ENCODE measurements at regions not wholly inside any gene's neighbourhood (a gene's known extent, or its start where the extent isn't known, plus 50 kb on each side); places are given as distances from the start of the nearest gene placed in this dataset.

DNA sequence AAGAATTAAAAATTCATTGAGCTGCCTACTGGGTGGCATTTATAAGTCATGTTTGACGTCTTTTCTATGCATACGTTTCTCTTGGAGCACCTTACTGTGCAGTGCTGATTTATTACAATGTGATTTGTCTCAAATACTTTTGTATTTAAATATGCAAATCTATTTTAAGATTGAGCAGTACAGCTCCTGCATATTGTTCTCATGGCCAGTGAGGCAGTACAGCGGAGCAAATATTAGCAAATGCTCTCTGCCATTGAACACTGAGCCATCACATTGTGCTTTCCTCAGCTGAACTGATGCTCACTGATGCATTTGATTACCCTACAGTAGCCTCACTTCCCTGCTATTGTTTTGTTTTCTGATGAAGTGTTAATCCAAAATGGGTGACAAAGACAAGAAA is 149.6 kb downstream of the HTR1A start:
- TF ChIP-seq EZH2phosphoT487 (IDR thresholded peaks at IDR 0.05; ENCODE audit: low read depth), result no peak
- no peak for TF ChIP-seq CTCF (IDR thresholded peaks at IDR 0.05; ENCODE audit: low read depth, low read length)
- Histone ChIP-seq H3K9ac (ENCODE audit: low read length) (no peak overlapping the region), H3K4me3 (ENCODE audit: low read length) (no peak overlapping the region), H3K36me3 (replicated peaks; ENCODE audit: low read depth, low read length) (no peaks in the 10 kb centered on the region), H2AFZ (ENCODE audit: low read depth, low read length) (no peak overlapping the region), H3K4me1 (ENCODE audit: low read length) (no peaks in the 10 kb centered on the region), H3K27me3 (ENCODE audit: low read depth, low read length) (no peaks in the 10 kb centered on the region), H3K27ac (ENCODE audit: low read length) (no peak overlapping the region), H3K9me3 (ENCODE audit: insufficient read depth, low read length) (no peaks in the 10 kb centered on the region), H3K4me2 (ENCODE audit: low read length) (no peak overlapping the region), H3K79me2 (ENCODE audit: low read length) (no peaks in the 10 kb centered on the region), H4K20me1 (ENCODE audit: insufficient read depth, low read length) (no peaks in the 10 kb centered on the region)

DNA sequence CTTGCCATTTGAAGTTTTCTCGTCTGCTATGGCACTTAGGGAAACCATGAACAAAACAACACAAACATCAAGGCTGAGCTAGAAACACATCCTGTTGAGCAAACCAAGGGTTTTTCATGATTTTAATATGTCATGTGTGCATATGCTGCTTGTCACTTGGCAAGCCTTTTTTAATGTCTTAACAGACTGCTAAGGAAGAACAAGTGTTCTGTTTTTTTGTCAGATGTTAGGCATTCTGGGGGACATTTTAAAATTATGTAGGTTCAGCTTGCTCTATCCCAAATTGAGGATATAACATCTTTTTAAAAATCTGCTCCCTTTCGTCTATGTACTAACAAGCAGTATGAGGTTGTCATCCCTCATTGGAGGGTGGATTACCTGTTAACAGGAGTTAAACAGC is 150.3 kb downstream of the HTR1A start:
- no peak overlapping the region for H3K9ac ChIP-seq (ENCODE audit: low read length)
- no peak overlapping the region for H3K27ac ChIP-seq (ENCODE audit: low read length)
- H2AFZ ChIP-seq (ENCODE audit: low read depth, low read length), result no peak overlapping the region
- H3K4me3 ChIP-seq (ENCODE audit: low read length), result no peak overlapping the region
- no peak overlapping the region for H3K4me2 ChIP-seq (ENCODE audit: low read length)
- no peaks in the 10 kb centered on the region for H3K27me3 ChIP-seq (ENCODE audit: low read depth, low read length)
- no peaks in the 10 kb centered on the region for H3K4me1 ChIP-seq (ENCODE audit: low read length)
- TF ChIP-seq CTCF (IDR thresholded peaks at IDR 0.05; ENCODE audit: low read depth, low read length) (no peak), EZH2phosphoT487 (IDR thresholded peaks at IDR 0.05; ENCODE audit: low read depth) (no peak)
- no peaks in the 10 kb centered on the region for H3K36me3 ChIP-seq (replicated peaks; ENCODE audit: low read depth, low read length)
- H4K20me1 ChIP-seq (ENCODE audit: insufficient read depth, low read length), result no peaks in the 10 kb centered on the region
- no peaks in the 10 kb centered on the region for H3K9me3 ChIP-seq (ENCODE audit: insufficient read depth, low read length)
- H3K79me2 ChIP-seq (ENCODE audit: low read length), result no peaks in the 10 kb centered on the region

GRCh38 chr5:63811286-63811685 is 151.0 kb downstream of the HTR1A start:
- Histone ChIP-seq H3K4me3 (ENCODE audit: low read length) (no peak overlapping the region), H3K36me3 (replicated peaks; ENCODE audit: low read depth, low read length) (no peaks in the 10 kb centered on the region), H4K20me1 (ENCODE audit: insufficient read depth, low read length) (no peaks in the 10 kb centered on the region), H3K27ac (ENCODE audit: low read length) (no peak overlapping the region), H3K9me3 (ENCODE audit: insufficient read depth, low read length) (no peaks in the 10 kb centered on the region), H3K27me3 (ENCODE audit: low read depth, low read length) (no peaks in the 10 kb centered on the region), H3K79me2 (ENCODE audit: low read length) (no peaks in the 10 kb centered on the region), H3K4me1 (ENCODE audit: low read length) (no peaks in the 10 kb centered on the region), H2AFZ (ENCODE audit: low read depth, low read length) (no peak overlapping the region), H3K9ac (ENCODE audit: low read length) (no peak overlapping the region), H3K4me2 (ENCODE audit: low read length) (no peak overlapping the region)
- TF ChIP-seq EZH2phosphoT487 (IDR thresholded peaks at IDR 0.05; ENCODE audit: low read depth), result no peak

GRCh38 chr5:63805151-63805550 is 157.1 kb downstream of the HTR1A start:
- no peaks in the 10 kb centered on the region for H3K27me3 ChIP-seq (ENCODE audit: low read depth, low read length)

More at GRCh38 chr5:63805151-63805550, 157.1 kb downstream of the HTR1A start:
- no peaks in the 10 kb centered on the region for H4K20me1 ChIP-seq (ENCODE audit: insufficient read depth, low read length)
- no peak overlapping the region for H3K27ac ChIP-seq (ENCODE audit: low read length)
- no peaks in the 10 kb centered on the region for H3K36me3 ChIP-seq (replicated peaks; ENCODE audit: low read depth, low read length)
- H2AFZ ChIP-seq (ENCODE audit: low read depth, low read length), result no peak overlapping the region
- H3K79me2 ChIP-seq (ENCODE audit: low read length), result no peaks in the 10 kb centered on the region
- no peaks in the 10 kb centered on the region for H3K9me3 ChIP-seq (ENCODE audit: insufficient read depth, low read length)
- no peak overlapping the region for H3K4me2 ChIP-seq (ENCODE audit: low read length)
- H3K4me3 ChIP-seq (ENCODE audit: low read length), result no peak overlapping the region
- H3K9ac ChIP-seq (ENCODE audit: low read length), result no peak overlapping the region
- no peaks in the 10 kb centered on the region for H3K4me1 ChIP-seq (ENCODE audit: low read length)
- TF ChIP-seq EZH2phosphoT487 (IDR thresholded peaks at IDR 0.05; ENCODE audit: low read depth), result no peak
- TF ChIP-seq CTCF (IDR thresholded peaks at IDR 0.05; ENCODE audit: low read depth, low read length), result no peak
